GM12801 (cell line): ENCODE measurements at regions not wholly inside any gene's neighbourhood (a gene's known extent, or its start where the extent isn't known, plus 50 kb on each side); places are given as distances from the start of the nearest gene placed in this dataset.

Experiments used
- TF ChIP-seq, protein P1 (sequence below): IDR thresholded peaks from one replicate; pipeline ENCODE4 v1.5.1; 2011; ENCODE audit warnings: control low read depth; ENCODE audit not compliant: insufficient read length; ENCODE audit errors: extremely low read depth

DNA sequence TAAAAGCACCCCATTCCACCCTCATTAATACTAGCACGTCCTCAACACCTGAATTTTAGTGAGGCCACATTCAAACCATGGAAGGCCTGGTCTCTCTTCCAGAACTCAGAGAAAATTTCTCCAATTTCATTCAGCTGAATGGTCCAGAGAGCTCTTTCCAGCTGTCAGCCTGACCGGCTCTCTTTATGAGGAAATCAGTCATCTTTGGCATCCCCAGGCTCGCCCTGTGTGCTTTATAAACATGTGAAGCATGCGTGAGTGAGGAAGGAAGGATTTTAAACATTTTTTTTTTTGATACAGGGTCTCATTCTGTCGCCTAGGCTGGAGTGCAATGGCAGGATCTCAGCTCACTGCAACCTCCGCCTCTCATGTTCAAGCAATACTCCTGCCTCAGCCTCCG is 1812.9 kb upstream of the TENM3 start:
- TF ChIP-seq, protein P1, sequence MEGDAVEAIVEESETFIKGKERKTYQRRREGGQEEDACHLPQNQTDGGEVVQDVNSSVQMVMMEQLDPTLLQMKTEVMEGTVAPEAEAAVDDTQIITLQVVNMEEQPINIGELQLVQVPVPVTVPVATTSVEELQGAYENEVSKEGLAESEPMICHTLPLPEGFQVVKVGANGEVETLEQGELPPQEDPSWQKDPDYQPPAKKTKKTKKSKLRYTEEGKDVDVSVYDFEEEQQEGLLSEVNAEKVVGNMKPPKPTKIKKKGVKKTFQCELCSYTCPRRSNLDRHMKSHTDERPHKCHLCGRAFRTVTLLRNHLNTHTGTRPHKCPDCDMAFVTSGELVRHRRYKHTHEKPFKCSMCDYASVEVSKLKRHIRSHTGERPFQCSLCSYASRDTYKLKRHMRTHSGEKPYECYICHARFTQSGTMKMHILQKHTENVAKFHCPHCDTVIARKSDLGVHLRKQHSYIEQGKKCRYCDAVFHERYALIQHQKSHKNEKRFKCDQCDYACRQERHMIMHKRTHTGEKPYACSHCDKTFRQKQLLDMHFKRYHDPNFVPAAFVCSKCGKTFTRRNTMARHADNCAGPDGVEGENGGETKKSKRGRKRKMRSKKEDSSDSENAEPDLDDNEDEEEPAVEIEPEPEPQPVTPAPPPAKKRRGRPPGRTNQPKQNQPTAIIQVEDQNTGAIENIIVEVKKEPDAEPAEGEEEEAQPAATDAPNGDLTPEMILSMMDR: no peak

DNA sequence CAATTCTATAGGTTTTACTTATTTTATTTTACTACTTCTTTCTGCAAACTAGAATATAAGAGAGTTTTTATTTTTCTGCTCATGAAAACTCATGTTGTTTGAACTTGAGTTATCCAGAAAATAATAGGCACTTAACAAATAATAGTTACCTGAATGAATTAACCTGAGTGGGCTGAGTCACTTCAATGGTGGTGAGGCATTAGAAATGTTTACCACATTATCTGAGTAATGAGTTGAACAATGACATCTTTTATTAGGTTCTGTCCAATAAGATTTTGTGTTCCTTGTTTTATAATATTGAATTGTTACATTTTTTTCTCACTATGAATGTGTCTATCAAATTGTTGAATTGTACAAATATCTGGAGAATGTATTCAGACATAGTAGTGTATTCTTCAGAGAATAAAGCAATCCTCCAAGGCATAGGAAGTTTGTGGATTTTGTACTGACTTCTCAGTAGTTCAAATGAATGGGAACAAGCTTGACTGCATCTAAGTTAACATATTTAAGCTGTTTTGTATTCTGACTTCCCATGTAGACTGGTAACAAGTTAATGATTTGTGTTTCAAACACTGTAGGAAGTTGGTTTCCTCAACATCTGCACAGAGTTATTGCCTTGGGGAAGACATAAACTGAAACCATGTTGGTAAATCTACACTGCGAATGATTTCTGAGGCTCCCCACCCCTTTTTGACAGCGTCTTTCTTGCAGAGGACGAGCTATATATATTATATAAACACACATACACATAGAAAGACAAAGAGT is 1808.9 kb upstream of the TENM3 start:
- TF ChIP-seq, protein P1: no peak

DNA sequence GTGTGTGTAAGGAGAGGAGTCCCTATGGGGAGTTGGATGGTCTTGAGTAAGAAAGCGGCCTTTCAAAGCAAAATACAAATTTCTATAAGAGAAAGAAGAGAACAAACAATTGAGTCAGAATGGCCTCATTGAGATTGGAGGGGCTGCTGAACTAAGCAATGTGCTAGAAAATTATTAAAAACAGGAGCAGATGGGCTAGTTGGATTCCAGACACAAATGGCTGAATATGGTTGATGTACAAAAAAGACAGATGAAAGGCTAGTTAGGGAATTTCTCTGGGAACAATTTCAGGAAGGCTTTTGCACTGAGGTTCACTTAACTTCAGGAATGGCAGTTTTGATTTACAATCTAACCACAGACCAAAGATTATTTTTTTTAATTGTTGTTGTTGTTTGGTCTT is 1806.8 kb upstream of the TENM3 start:
- TF ChIP-seq, protein P1: no peak

DNA sequence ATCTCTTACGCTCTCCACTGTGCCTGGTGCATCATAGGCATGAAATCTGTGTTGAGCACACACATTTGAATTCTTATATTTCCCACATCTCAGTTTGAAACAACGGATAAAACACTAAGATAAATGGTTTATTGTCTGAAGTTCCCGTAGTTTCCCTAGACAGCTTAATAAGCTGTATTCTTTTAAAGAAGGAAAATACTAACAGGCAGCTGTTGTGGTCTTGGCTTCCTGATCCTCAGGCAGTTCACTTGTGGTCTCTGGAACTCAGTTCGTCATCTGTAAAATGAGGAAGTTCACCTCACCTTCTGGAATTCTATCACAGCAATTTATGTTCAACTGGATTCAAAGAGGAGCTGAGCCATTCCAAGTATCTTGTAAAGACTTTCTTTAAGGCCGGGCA is 1805.6 kb upstream of the TENM3 start:
- TF ChIP-seq, protein P1: no peak

DNA sequence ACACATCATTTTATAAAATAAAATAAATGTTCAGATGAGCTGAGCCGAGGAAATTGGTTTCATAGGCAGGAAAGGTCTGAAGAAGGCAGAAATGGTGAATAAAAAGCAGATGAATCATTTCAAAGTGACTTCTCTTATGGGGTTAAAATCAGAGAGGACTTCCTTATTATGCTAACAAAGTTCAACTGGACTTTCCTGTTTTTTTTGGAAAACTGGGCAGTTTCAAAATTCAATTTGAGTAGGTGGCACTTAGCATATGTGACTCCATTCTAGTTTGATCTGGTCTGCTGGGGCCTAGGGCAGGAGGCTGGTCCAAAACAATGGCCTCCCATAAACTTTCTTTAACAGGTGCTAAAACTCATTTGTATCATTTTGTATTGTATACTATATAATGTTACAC is 1794.9 kb upstream of the TENM3 start:
- TF ChIP-seq, protein P1: no peak

DNA sequence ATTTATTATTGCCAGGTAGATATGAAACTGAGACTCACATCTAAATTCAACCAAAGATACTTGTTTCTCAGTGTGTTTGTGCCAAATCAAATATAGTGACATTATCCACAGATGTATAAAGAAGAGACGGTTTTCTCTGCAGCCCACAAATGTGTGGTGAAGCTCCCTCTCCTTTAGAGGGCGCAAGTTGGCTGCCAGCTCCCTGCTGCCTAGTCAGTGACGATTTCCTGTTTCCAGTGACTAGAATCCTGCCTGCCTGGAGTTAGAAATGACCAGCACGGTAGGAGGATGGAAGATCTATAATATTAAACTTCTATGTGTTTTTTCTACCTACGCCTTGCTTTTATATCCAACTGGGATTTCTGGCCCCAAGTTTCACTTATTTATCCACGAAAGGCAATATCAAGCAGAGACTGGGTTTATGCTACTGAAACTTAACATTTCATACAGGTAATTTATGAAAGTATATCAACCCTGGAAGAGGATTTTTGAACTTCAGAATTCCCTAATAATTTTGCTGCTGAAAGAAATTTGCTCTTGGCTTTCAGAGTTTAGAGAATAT is 1793.7 kb upstream of the TENM3 start:
- TF ChIP-seq, protein P1: no peak

DNA sequence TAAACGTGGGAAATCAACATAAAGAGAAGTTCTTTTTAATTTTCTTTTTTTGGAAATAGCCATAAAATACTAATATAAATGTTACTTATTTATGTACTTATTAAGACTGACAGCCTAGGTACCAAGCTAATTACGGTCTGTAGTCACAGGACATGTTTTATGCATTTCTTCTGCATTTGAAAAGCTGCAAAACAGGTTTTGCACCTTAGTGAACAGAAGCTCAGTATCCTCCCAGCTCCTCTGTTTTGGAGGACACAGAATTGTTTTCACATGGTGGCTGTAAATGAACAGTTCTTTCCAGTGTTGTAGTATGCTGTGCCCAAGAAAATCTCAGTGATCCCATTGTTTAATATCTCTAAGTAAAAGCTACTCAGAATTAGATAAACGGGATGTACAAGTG is 1788.0 kb upstream of the TENM3 start:
- TF ChIP-seq, protein P1: no peak
